GM23338 (cell line): ENCODE measurements at regions not wholly inside any gene's neighbourhood (a gene's known extent, or its start where the extent isn't known, plus 50 kb on each side); places are given as distances from the start of the nearest gene placed in this dataset.

Experiments
- ATAC-seq: fragments of 200-7000 bp; cut with Tn5 transposase; 3 replicates; pipeline ENCODE4 v1.9.1; 2020
- DNase-seq: peaks from one replicate; pipeline ENCODE4 v3.0.0-alpha.2; 2015; ENCODE audit warnings: low spot score
- H2AFZ ChIP-seq: fragments of 200-600 bp; sonication (generic); 2 replicates; pipeline ENCODE4 v1.8.0; 2016; ENCODE audit warnings: antibody characterized with exemption, mild to moderate bottlenecking, moderate library complexity
- H3F3A ChIP-seq: fragments of 200-600 bp; sonication (generic); replicated peaks from 2 replicates; pipeline ENCODE4 v1.8.0; 2017; ENCODE audit warnings: antibody characterized with exemption, mixed run types, low read depth
- H3K27ac ChIP-seq: fragments of 200-600 bp; sonication (generic); 2 replicates; pipeline ENCODE4 v1.6.1; 2016; ENCODE audit warnings: low read depth
- H3K27me3 ChIP-seq: fragments of 200-600 bp; sonication (generic); 2 replicates; pipeline ENCODE4 v1.8.0; 2016; ENCODE audit warnings: mild to moderate bottlenecking, mixed run types, moderate library complexity; ENCODE audit not compliant: insufficient read depth
- H3K36me3 ChIP-seq: fragments of 200-600 bp; sonication (generic); 2 replicates; pipeline ENCODE4 v1.8.0; 2016; ENCODE audit warnings: mild to moderate bottlenecking; ENCODE audit not compliant: insufficient read depth
- H3K4me1 ChIP-seq: fragments of 200-600 bp; sonication (generic); 2 replicates; pipeline ENCODE4 v1.8.0; 2016; ENCODE audit warnings: mild to moderate bottlenecking, moderate library complexity; ENCODE audit not compliant: insufficient read depth
- H3K4me2 ChIP-seq: fragments of 200-600 bp; sonication (generic); 2 replicates; pipeline ENCODE4 v1.7.1; 2017; ENCODE audit warnings: mixed run types
- H3K4me3 ChIP-seq: fragments of 200-600 bp; sonication (generic); 2 replicates; pipeline ENCODE4 v1.6.1; 2016; ENCODE audit warnings: mixed run types
- H3K79me2 ChIP-seq: fragments of 200-600 bp; sonication (generic); replicated peaks from 2 replicates; pipeline ENCODE4 v1.8.0; 2017; ENCODE audit warnings: mild to moderate bottlenecking; ENCODE audit not compliant: insufficient read depth
- H3K9me2 ChIP-seq: fragments of 200-600 bp; sonication (generic); 2 replicates; pipeline ENCODE4 v1.8.0; 2017; ENCODE audit not compliant: insufficient read depth
- H4K20me1 ChIP-seq: fragments of 200-600 bp; sonication (generic); replicated peaks from 2 replicates; pipeline ENCODE4 v1.8.0; 2017; ENCODE audit warnings: mild to moderate bottlenecking; ENCODE audit not compliant: insufficient read depth
- H3K27ac Mint-ChIP-seq: 2 replicates; pipeline ENCODE4 v1.8.0; 2020; ENCODE audit warnings: inconsistent platforms, mild to moderate bottlenecking, moderate library complexity, mixed read lengths
- H3K27me3 Mint-ChIP-seq: 3 replicates; pipeline ENCODE4 v1.8.0; 2022; ENCODE audit warnings: low read depth, mild to moderate bottlenecking, moderate library complexity, mixed read lengths, inconsistent platforms; ENCODE audit not compliant: insufficient read depth, poor library complexity
- H3K36me3 Mint-ChIP-seq: 3 replicates; pipeline ENCODE4 v1.8.0; 2021; ENCODE audit warnings: low read depth, mild to moderate bottlenecking, inconsistent platforms, moderate library complexity, mixed read lengths
- H3K4me1 Mint-ChIP-seq: 3 replicates; pipeline ENCODE4 v1.8.0; 2020; ENCODE audit warnings: mild to moderate bottlenecking, inconsistent platforms, mixed read lengths
- H3K4me3 Mint-ChIP-seq: 3 replicates; pipeline ENCODE4 v1.8.0; 2021; ENCODE audit warnings: moderate library complexity, mild to moderate bottlenecking, inconsistent platforms, mixed read lengths
- H3K9me3 Mint-ChIP-seq: 3 replicates; pipeline ENCODE4 v1.8.0; 2020; ENCODE audit warnings: moderate library complexity, mild to moderate bottlenecking, inconsistent platforms, mixed read lengths
- CTCF ChIP-seq, 2 experiments: fragments of 200-600 bp in 1 of 2; sonication (generic) in 1 of 2; conservative IDR thresholded peaks; 2 replicates each; pipeline versions ENCODE4 v1.5.1 to v1.6.1; 2016 to 2017; ENCODE audit warnings: antibody characterized with exemption in 2 of 2, low read depth in 2 of 2, mild to moderate bottlenecking in 2 of 2, moderate library complexity in 1 of 2
- EZH2 ChIP-seq: fragments of 200-600 bp; sonication (generic); IDR thresholded peaks from one replicate; pipeline ENCODE4 v1.8.0; 2017; ENCODE audit warnings: antibody characterized with exemption, mild to moderate bottlenecking, low read depth; ENCODE audit not compliant: unreplicated experiment
- EZH2phosphoT487 ChIP-seq: fragments of 200-600 bp; sonication (generic); IDR thresholded peaks from one replicate; pipeline ENCODE4 v1.8.1; 2018; ENCODE audit warnings: antibody characterized with exemption; ENCODE audit not compliant: unreplicated experiment
- NANOG ChIP-seq: IDR thresholded peaks from 2 replicates; pipeline ENCODE4 v1.6.1; 2016; ENCODE audit warnings: antibody characterized with exemption, borderline replicate concordance
- REST ChIP-seq: IDR thresholded peaks from one replicate; pipeline ENCODE4 v1.6.1; 2018; ENCODE audit warnings: antibody characterized with exemption; ENCODE audit not compliant: unreplicated experiment
- STAT1 ChIP-seq: IDR thresholded peaks from one replicate; pipeline ENCODE4 v1.6.1; 2016; ENCODE audit warnings: antibody characterized with exemption; ENCODE audit not compliant: unreplicated experiment
- ZNF114 ChIP-seq: fragments of 250-450 bp; sonication (Bioruptor Pico); IDR thresholded peaks from 2 replicates; pipeline ENCODE4 v1.5.0; 2020; ENCODE audit warnings: mild to moderate bottlenecking, moderate library complexity
- ZNF331 ChIP-seq: fragments of 250-450 bp; sonication (Bioruptor Pico); IDR thresholded peaks from 2 replicates; pipeline ENCODE4 v1.5.0; 2020; ENCODE audit warnings: low read depth, mild to moderate bottlenecking, moderate library complexity
- ZNF462 ChIP-seq: fragments of 250-450 bp; sonication (Bioruptor Pico); IDR thresholded peaks from 2 replicates; pipeline ENCODE4 v1.5.0; 2020; ENCODE audit warnings: mild to moderate bottlenecking, moderate library complexity

- Histone ChIP-seq H4K20me1 (no peaks in the 10 kb centered on the region), H2AFZ (0 out of 2 replicates have a peak overlapping the region, but pooled peaks have one; percentile 56), H3K4me3 (no peak overlapping the region), H3F3A (no peaks in the 10 kb centered on the region), H3K36me3 (no peaks in the 10 kb centered on the region), H3K79me2 (no peaks in the 10 kb centered on the region), H3K4me2 (no peak overlapping the region; the same call in 1 of the 2 replicates), H3K4me1 (peaks cover 16% of the 10 kb centered on the region), H3K27ac (no peak overlapping the region), H3K9me2 (peaks cover 10% of the 10 kb centered on the region), H3K27me3 (no peaks in the 10 kb centered on the region)
- Mint-ChIP-seq H3K9me3 (no peaks in the 10 kb centered on the region), H3K4me3 (no peak overlapping the region), H3K4me1 (peaks cover 6% of the 10 kb centered on the region; the same call in 2 of the 3 replicates), H3K36me3 (no peaks in the 10 kb centered on the region), H3K27me3 (peaks cover 4% of the 10 kb centered on the region), H3K27ac (no peak overlapping the region)
- DNase-seq: no peak
- no peak for TF ChIP-seq CTCF (conservative IDR thresholded peaks at IDR 0.05; ENCODE audit: low read depth in 2 of 2)
- TF ChIP-seq ZNF114: no peak
- no peak for TF ChIP-seq ZNF462 (CRISPR knock-in tag)
- TF ChIP-seq REST: no peak
- no peak for TF ChIP-seq EZH2
- TF ChIP-seq NANOG: no peak
- TF ChIP-seq ZNF331 (CRISPR knock-in tag): no peak
- no peak for TF ChIP-seq STAT1
- no peak for TF ChIP-seq EZH2phosphoT487
- ATAC-seq: peak; percentile 28; the same call in 2 of the 3 replicates
These were observed 158.2 kb downstream of the NUAK1 start for GRCh38 chr12:105980533-105980932.
